Retinal pigment epithelial cell (primary cell): ENCODE measurements at regions not wholly inside any gene's neighbourhood (a gene's known extent, or its start where the extent isn't known, plus 50 kb on each side); places are given as distances from the start of the nearest gene placed in this dataset.

Experiments
- DNase-seq: peaks from one replicate; pipeline ENCODE4 v3.0.0-alpha.2; 2010; ENCODE audit warnings: low read depth
- H3K4me3 ChIP-seq: 2 replicates; pipeline ENCODE4 v1.5.1; 2011; ENCODE audit warnings: mild to moderate bottlenecking, low read length, control low read depth, moderate library complexity
- TF ChIP-seq, protein P1 (sequence below): conservative IDR thresholded peaks from 2 replicates; pipeline ENCODE4 v1.5.1; 2011; ENCODE audit warnings: low read depth, low read length, control low read depth, inconsistent platforms

DNA sequence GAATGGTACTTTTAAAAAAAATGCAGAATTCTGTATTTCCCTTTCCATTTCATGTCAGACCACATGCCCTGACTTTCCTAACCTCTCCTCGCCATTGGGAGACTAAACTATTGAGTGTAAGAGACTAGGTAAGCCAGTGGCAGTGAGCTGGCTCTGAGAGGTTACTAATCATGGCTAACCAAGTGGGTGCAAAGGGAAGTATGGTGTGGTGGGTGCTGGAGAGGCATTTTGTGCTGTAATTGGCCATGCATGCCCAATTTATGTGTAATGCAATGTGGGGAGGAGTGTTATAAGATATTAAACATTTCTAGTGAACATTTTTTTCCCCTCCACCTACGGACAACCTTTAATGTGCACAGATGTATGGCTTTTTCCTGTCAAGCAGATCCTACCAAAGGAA is 190.1 kb downstream of the LMO4 start:
- H3K4me3 ChIP-seq, result no peak overlapping the region
- TF ChIP-seq, protein P1, sequence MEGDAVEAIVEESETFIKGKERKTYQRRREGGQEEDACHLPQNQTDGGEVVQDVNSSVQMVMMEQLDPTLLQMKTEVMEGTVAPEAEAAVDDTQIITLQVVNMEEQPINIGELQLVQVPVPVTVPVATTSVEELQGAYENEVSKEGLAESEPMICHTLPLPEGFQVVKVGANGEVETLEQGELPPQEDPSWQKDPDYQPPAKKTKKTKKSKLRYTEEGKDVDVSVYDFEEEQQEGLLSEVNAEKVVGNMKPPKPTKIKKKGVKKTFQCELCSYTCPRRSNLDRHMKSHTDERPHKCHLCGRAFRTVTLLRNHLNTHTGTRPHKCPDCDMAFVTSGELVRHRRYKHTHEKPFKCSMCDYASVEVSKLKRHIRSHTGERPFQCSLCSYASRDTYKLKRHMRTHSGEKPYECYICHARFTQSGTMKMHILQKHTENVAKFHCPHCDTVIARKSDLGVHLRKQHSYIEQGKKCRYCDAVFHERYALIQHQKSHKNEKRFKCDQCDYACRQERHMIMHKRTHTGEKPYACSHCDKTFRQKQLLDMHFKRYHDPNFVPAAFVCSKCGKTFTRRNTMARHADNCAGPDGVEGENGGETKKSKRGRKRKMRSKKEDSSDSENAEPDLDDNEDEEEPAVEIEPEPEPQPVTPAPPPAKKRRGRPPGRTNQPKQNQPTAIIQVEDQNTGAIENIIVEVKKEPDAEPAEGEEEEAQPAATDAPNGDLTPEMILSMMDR, result no peak
- DNase-seq, result no peak

GRCh38 chr1:87521452-87521851 is 192.8 kb downstream of the LMO4 start:
- no peak overlapping the region for H3K4me3 ChIP-seq
- TF ChIP-seq, protein P1, result no peak
- no peak for DNase-seq

GRCh38 chr1:87523466-87523865 is 194.8 kb downstream of the LMO4 start:
- H3K4me3 ChIP-seq, result no peak overlapping the region
- TF ChIP-seq, protein P1, result no peak
- DNase-seq, result no peak

- DNase-seq, result no peak
- TF ChIP-seq, protein P1, result no peak
- no peak overlapping the region for H3K4me3 ChIP-seq
These were observed 195.5 kb downstream of the LMO4 start for GRCh38 chr1:87524021-87524754.

- TF ChIP-seq, protein P1, result no peak
- DNase-seq, result no peak
- H3K4me3 ChIP-seq, result no peak overlapping the region
These were observed 200.3 kb downstream of the LMO4 start for GRCh38 chr1:87528754-87529517.

DNA sequence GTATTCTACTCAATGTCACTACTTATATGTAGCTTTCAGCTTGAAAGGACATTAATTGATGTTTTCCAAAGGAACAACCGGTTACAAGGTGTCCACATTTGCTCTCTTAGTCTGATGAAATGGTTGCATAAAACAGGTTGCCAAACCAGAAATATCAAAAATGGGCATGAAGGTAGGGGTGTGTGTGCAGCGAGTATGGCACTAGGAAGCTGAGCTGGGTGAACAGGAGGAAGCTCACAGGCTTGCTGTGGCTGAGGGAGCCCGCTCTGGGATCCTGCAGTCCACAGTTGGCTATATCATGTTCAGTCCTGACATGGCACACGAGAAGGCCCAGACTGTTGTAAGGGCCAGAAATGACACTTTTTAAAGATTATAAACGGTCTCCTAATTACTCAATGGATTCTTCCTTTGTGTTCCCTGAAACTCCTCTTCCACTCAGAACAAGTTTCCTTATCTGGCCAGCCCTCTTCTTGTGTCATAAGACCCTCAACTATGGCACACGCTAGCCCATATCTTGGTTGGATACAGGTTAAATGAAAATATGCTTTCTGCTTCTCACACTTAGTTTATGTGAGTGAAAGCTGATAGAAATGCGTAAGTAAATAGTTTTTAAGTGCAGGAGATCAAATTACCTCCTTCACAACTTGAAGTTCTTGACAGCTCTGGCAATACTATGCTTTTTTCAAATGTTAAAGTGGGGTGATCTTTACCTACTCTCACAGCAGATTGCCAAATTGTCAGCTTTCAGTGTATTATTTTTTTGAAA is 201.5 kb downstream of the LMO4 start:
- TF ChIP-seq, protein P1, result no peak
- no peak overlapping the region for H3K4me3 ChIP-seq
- no peak for DNase-seq
